ENCODE measurements at regions not wholly inside any gene's neighbourhood (a gene's known extent, or its start where the extent isn't known, plus 50 kb on each side); places are given as distances from the start of the nearest gene placed in this dataset.
"Not testable (repeated sequence)": the region's sequence is repeated elsewhere in the genome, so short reads cannot be mapped to it uniquely, and the experiment has no call there.

DNA sequence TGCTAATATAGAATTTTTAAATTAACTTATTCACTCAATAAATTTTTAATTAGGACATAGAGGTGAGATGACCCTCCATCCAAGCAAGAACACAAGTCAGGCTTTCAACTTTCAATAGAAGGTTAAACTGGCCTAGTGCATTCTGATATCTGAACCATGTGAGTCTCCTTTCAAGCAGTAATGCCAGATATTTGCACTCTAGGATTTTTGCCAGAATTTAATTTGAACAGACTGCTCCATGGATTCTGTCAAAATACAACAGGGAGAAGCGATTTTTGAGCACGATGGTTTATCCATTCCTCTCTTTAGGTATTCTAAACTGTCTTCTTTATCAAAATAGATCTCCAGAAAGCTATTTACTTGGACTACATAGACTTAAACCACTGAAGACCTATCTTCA lies 72.0 kb upstream of the DCLK2 start:
- H3K4me1 ChIP-seq (ENCODE audit: insufficient read depth, insufficient read length): no peaks in the 10 kb centered on the region
- no peak overlapping the region for H3K4me3 ChIP-seq (ENCODE audit: insufficient read length, low read depth)
- no peaks in the 10 kb centered on the region for H3K27me3 ChIP-seq (ENCODE audit: insufficient read depth, insufficient read length)
- TF ChIP-seq ZNF274 (IDR thresholded peaks at IDR 0.05; ENCODE audit: low read depth, low read length): no peak
- no peak for TF ChIP-seq YY1 (IDR thresholded peaks at IDR 0.05; ENCODE audit: insufficient read depth, insufficient read length)
- TF ChIP-seq SUZ12 (IDR thresholded peaks at IDR 0.05; ENCODE audit: extremely low read depth, insufficient read depth, insufficient read length): no peak
- no peak for DNase-seq (ENCODE audit: low read depth, low spot score)
- H3K36me3 ChIP-seq (ENCODE audit: insufficient read depth, insufficient read length, low read length): no peaks in the 10 kb centered on the region
- H3K9ac ChIP-seq (ENCODE audit: insufficient read length, low read depth): no peak overlapping the region
- no peaks in the 10 kb centered on the region for H3K9me3 ChIP-seq (ENCODE audit: insufficient read depth, low read length)

DNA sequence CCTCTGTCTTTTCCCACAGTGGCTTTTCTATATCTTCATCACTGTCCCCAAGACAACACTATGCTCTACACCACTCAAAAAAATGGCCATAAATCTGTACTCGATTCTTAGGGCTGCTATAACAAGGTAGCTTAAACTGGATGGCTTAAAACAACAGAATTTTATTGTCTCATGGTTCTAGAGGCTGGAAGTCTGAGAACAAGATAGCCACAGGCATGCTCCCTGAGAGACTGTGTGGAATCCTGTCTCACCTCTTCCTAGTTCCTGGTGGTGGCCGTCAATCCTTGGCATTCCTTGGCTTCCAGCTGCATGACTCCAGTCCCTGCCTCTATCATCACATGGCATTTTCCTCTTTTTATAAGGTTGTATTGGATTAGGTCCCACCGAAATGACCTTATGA lies 70.7 kb upstream of the DCLK2 start:
- Histone ChIP-seq H3K9ac (ENCODE audit: insufficient read length, low read depth) (no peak overlapping the region), H3K27me3 (ENCODE audit: insufficient read depth, insufficient read length) (no peaks in the 10 kb centered on the region), H3K4me3 (ENCODE audit: insufficient read length, low read depth) (no peak overlapping the region), H3K4me1 (ENCODE audit: insufficient read depth, insufficient read length) (no peaks in the 10 kb centered on the region), H3K36me3 (ENCODE audit: insufficient read depth, insufficient read length, low read length) (no peaks in the 10 kb centered on the region), H3K9me3 (ENCODE audit: insufficient read depth, low read length) (no peaks in the 10 kb centered on the region)
- no peak for TF ChIP-seq ZNF274 (IDR thresholded peaks at IDR 0.05; ENCODE audit: low read depth, low read length)
- no peak for TF ChIP-seq YY1 (IDR thresholded peaks at IDR 0.05; ENCODE audit: insufficient read depth, insufficient read length)
- TF ChIP-seq SUZ12 (IDR thresholded peaks at IDR 0.05; ENCODE audit: extremely low read depth, insufficient read depth, insufficient read length): no peak
- DNase-seq (ENCODE audit: low read depth, low spot score): no peak

DNA sequence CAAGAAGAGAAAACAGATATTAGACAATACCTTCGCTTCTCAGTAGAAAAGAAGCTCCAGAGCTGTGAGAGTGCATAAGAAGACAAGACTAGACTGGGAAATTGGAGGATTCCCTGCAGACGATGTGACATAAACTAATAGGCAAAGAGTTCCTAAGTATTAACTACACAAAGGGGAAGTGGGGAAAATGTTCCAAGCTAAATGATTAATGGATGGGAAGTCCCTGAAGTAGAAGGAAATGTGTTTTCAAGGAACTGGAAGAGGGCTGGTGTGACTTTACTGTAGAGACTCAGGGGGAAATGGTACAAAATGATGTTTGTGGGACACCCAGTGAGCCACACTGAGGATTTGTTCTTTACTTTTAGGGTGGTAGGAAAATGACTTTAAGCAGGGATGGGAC lies 69.7 kb upstream of the DCLK2 start:
- H3K36me3 ChIP-seq (ENCODE audit: insufficient read depth, insufficient read length, low read length): no peaks in the 10 kb centered on the region
- H3K9ac ChIP-seq (ENCODE audit: insufficient read length, low read depth): no peak overlapping the region

DNA sequence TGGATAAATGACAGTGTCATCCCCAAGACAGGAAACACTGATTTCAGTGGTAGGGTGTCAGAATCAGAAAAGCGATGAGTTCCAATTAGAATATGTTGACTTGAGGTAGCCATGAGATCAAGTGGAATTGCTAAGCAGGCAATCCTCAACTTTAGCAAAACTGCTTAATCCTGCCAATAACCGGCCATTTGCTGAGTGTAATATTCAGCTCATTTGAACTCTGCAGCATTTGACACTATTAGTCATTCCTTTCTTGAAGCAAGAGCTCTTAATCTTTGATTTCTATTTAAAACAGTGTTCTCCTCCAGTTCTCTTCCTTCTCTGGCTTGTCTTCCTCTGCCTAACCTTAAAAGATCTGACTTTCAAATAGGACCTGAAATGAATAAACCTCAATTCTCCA lies 68.7 kb upstream of the DCLK2 start:
- Histone ChIP-seq H3K27me3 (ENCODE audit: insufficient read depth, insufficient read length) (no peaks in the 10 kb centered on the region), H3K9ac (ENCODE audit: insufficient read length, low read depth) (no peak overlapping the region), H3K9me3 (ENCODE audit: insufficient read depth, low read length) (no peaks in the 10 kb centered on the region), H3K4me3 (ENCODE audit: insufficient read length, low read depth) (no peak overlapping the region), H3K4me1 (ENCODE audit: insufficient read depth, insufficient read length) (no peaks in the 10 kb centered on the region), H3K36me3 (ENCODE audit: insufficient read depth, insufficient read length, low read length) (no peaks in the 10 kb centered on the region)
- DNase-seq (ENCODE audit: low read depth, low spot score): no peak
- TF ChIP-seq SUZ12 (IDR thresholded peaks at IDR 0.05; ENCODE audit: extremely low read depth, insufficient read depth, insufficient read length) (no peak), ZNF274 (IDR thresholded peaks at IDR 0.05; ENCODE audit: low read depth, low read length) (no peak), YY1 (IDR thresholded peaks at IDR 0.05; ENCODE audit: insufficient read depth, insufficient read length) (no peak)

More for the DNA sequence above, 69.7 kb upstream of the DCLK2 start:
- Histone ChIP-seq H3K4me3 (ENCODE audit: insufficient read length, low read depth) (no peak overlapping the region), H3K4me1 (ENCODE audit: insufficient read depth, insufficient read length) (no peaks in the 10 kb centered on the region), H3K27me3 (ENCODE audit: insufficient read depth, insufficient read length) (no peaks in the 10 kb centered on the region), H3K9me3 (ENCODE audit: insufficient read depth, low read length) (no peaks in the 10 kb centered on the region)
- TF ChIP-seq SUZ12 (IDR thresholded peaks at IDR 0.05; ENCODE audit: extremely low read depth, insufficient read depth, insufficient read length) (no peak), YY1 (IDR thresholded peaks at IDR 0.05; ENCODE audit: insufficient read depth, insufficient read length) (no peak), ZNF274 (IDR thresholded peaks at IDR 0.05; ENCODE audit: low read depth, low read length) (no peak)
- no peak for DNase-seq (ENCODE audit: low read depth, low spot score)

DNA sequence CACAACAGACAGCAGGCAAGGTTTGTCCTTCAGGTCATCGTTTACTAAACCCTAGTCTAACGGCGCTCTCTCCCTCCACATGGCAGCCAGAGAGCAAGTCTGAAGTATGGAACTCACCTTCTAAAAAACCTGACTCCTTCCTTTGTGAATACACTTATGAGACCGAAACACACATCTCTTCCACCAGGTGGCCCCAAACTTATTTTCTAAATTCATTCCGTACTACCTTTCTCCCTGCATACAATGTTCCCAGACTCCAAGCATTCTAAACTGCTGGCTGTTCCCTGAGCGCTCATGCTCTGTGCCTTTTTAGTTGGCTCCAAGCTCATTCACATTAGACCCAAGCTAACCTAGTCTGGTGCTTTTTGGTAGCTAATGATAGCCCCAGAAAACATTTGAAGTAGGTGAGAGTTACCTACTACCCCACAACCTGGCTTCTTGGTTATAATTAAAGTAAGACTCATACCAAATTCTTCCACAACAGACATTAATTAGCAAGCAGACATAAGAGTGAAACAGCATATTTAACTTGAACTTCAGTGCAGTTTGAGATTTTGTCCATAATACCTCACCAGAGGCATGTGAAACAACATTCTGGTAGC lies 67.6 kb upstream of the DCLK2 start:
- peaks cover 6% of the 10 kb centered on the region; the same call in 1 of the 2 replicates for H3K9me3 ChIP-seq (ENCODE audit: insufficient read depth, low read length)
- no peak overlapping the region for H3K9ac ChIP-seq (ENCODE audit: insufficient read length, low read depth)
- no peak for TF ChIP-seq ZNF274 (IDR thresholded peaks at IDR 0.05; ENCODE audit: low read depth, low read length)
- no peak for TF ChIP-seq SUZ12 (IDR thresholded peaks at IDR 0.05; ENCODE audit: extremely low read depth, insufficient read depth, insufficient read length)
- no peak for TF ChIP-seq YY1 (IDR thresholded peaks at IDR 0.05; ENCODE audit: insufficient read depth, insufficient read length)
- no peaks in the 10 kb centered on the region for H3K4me1 ChIP-seq (ENCODE audit: insufficient read depth, insufficient read length)
- no peaks in the 10 kb centered on the region for H3K36me3 ChIP-seq (ENCODE audit: insufficient read depth, insufficient read length, low read length)
- H3K4me3 ChIP-seq (ENCODE audit: insufficient read length, low read depth): no peak overlapping the region
- peak; percentile 39 for DNase-seq (ENCODE audit: low read depth, low spot score)
- H3K27me3 ChIP-seq (ENCODE audit: insufficient read depth, insufficient read length): no peaks in the 10 kb centered on the region

DNA sequence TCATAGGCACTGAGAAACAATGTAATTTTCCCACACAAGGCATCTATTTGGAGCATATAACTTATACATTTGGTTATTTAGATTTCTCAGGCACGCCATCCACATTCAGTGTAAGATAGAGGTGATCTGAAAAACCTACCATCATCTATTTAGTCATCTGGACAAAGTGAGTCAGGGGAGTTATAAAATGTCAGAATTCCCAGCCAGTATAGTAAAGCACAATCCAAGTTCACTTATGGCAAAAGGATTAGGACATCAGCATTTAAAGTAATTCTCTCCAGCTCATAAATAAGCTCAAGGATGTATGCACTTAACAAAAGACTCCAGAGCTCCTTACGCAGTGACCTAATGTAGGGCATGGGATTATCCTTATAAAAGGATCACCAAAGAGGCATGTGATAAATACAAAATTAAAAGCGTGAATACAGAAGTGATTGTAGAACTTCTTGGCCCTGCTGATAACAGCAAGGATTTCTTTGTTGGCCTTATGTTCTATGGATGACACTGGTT lies 65.3 kb upstream of the DCLK2 start:
- no peak for DNase-seq (ENCODE audit: low read depth, low spot score)
- no peaks in the 10 kb centered on the region for H3K36me3 ChIP-seq (ENCODE audit: insufficient read depth, insufficient read length, low read length)
- H3K27me3 ChIP-seq (ENCODE audit: insufficient read depth, insufficient read length): no peaks in the 10 kb centered on the region
- H3K9me3 ChIP-seq (ENCODE audit: insufficient read depth, low read length): peaks cover 6% of the 10 kb centered on the region; the same call in 1 of the 2 replicates
- H3K4me3 ChIP-seq (ENCODE audit: insufficient read length, low read depth): no peak overlapping the region
- H3K4me1 ChIP-seq (ENCODE audit: insufficient read depth, insufficient read length): no peaks in the 10 kb centered on the region
- H3K9ac ChIP-seq (ENCODE audit: insufficient read length, low read depth): no peak overlapping the region
- TF ChIP-seq SUZ12 (IDR thresholded peaks at IDR 0.05; ENCODE audit: extremely low read depth, insufficient read depth, insufficient read length): no peak
- TF ChIP-seq ZNF274 (IDR thresholded peaks at IDR 0.05; ENCODE audit: low read depth, low read length): no peak
- no peak for TF ChIP-seq YY1 (IDR thresholded peaks at IDR 0.05; ENCODE audit: insufficient read depth, insufficient read length)

DNA sequence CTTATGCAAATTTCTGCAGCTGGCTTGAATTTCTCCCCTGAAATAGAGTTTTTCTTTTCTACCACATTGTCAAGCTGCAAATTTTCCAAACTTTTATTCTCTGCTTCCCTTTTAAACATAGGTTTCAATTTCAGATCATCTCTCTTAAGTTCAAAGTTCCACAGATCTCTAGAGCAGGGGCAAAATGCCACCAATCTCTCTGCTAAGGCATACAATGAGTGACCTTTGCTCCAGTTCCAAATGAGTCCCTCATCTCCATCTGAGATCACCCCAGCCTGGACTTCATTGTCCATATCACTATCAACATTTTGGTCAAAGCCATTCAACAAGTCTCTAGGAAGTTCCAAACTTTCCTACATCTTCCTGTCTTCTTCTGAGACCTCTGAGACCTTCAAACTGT lies 62.3 kb upstream of the DCLK2 start:
- not testable (repeated sequence) for H3K9me3 ChIP-seq (ENCODE audit: insufficient read depth, low read length); H3K4me3 ChIP-seq (ENCODE audit: insufficient read length, low read depth); H3K36me3 ChIP-seq (ENCODE audit: insufficient read depth, insufficient read length, low read length); H3K27me3 ChIP-seq (ENCODE audit: insufficient read depth, insufficient read length); H3K9ac ChIP-seq (ENCODE audit: insufficient read length, low read depth); H3K4me1 ChIP-seq (ENCODE audit: insufficient read depth, insufficient read length); DNase-seq (ENCODE audit: low read depth, low spot score)

DNA sequence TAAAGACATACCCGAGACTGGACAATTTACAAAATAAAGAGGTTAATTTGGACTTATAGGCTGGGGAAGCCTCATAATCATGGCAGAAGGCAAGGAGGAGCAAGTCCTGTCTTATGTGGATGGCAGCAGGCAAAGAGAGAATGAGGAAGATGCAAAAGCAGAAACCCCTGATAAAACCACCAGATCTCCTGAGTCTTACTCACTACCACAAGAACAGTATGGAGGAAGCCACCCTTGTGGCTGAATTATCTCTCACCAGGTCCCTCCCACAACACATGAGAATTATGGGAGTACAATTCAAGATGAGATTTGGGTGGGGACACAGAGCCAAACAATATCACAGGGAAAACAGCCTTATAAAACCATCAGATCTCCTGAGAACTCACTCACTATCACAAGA lies 61.6 kb upstream of the DCLK2 start:
- not testable (repeated sequence) for H3K36me3 ChIP-seq (ENCODE audit: insufficient read depth, insufficient read length, low read length); H3K4me3 ChIP-seq (ENCODE audit: insufficient read length, low read depth); H3K4me1 ChIP-seq (ENCODE audit: insufficient read depth, insufficient read length)

More for the DNA sequence above, 61.6 kb upstream of the DCLK2 start:
- not testable (repeated sequence) for H3K27me3 ChIP-seq (ENCODE audit: insufficient read depth, insufficient read length); H3K9me3 ChIP-seq (ENCODE audit: insufficient read depth, low read length); DNase-seq (ENCODE audit: low read depth, low spot score); H3K9ac ChIP-seq (ENCODE audit: insufficient read length, low read depth)
